ENCODE measurements at regions not wholly inside any gene's neighbourhood (a gene's known extent, or its start where the extent isn't known, plus 50 kb on each side); places are given as distances from the start of the nearest gene placed in this dataset.

DNA sequence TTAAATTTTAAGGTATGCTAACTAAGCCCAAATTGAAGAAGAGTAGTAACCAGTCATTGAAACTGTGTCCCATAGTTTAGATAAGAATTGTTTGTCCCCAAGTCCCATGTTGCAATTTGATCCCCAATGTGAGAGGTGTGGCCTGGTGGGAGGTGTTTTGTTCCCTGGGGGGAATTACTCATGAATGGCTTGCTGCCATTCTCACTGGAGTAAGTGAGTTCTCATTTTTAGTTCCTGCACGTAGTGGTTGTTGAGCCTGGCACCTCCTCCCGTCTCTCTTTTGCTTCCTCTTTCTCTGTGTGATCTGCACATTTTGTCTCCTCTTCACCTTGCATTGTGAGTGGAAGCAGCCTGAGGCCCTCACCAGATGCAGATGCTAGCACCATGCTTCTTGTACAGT is 1271.0 kb downstream of the NSUN3 start:
- TF ChIP-seq ZNF274 (IDR thresholded peaks at IDR 0.05; ENCODE audit: low read depth, low read length), result no peak
- no peak for TF ChIP-seq YY1 (IDR thresholded peaks at IDR 0.05; ENCODE audit: insufficient read depth, insufficient read length)
